H1 (cell line): ENCODE measurements at regions not wholly inside any gene's neighbourhood (a gene's known extent, or its start where the extent isn't known, plus 50 kb on each side); places are given as distances from the start of the nearest gene placed in this dataset.

Experiments used
- CTCF ChIA-PET: fragments of 300-600 bp; sonication (Branson Sonifier 250); formaldehyde crosslinking; loops from one replicate; lab custom pipeline; 2021; ENCODE audit not compliant: partially characterized antibody; lab: Charles Lee
- POLR2A ChIA-PET: fragments of 300-600 bp; sonication (Branson Sonifier 250); formaldehyde crosslinking; loops from one replicate; lab custom pipeline; 2021; ENCODE audit warnings: inconsistent platforms; ENCODE audit not compliant: partially characterized antibody; lab: Charles Lee
- DNase-seq, 2 experiments: peaks; one replicate each; pipeline versions ENCODE4 v3.0.0 to v3.0.0-alpha.2; 2010 to 2022; ENCODE audit warnings: low spot score in 2 of 2, low read depth in 1 of 2, mixed read lengths in 1 of 2
- FAIRE-seq: peaks from 2 replicates; lab custom pipeline; 2011; peaks lifted over from hg19 to GRCh38; lab: Jason Lieb, UNC
- H2AFZ ChIP-seq: 2 replicates; pipeline ENCODE4 v1.8.1; 2012; ENCODE audit warnings: low read length, inconsistent platforms
- H2AK5ac ChIP-seq: 2 replicates; pipeline ENCODE4 v1.6.1; 2013; ENCODE audit warnings: low read depth, low read length
- H2BK120ac ChIP-seq: replicated peaks from 2 replicates; pipeline ENCODE3; 2013; ENCODE audit warnings: low read depth, low read length, inconsistent platforms
- H2BK12ac ChIP-seq: 2 replicates; pipeline ENCODE4 v1.6.1; 2013; ENCODE audit warnings: low read depth, low read length
- H2BK15ac ChIP-seq: 2 replicates; pipeline ENCODE4 v1.6.1; 2013; ENCODE audit warnings: low read length
- H2BK20ac ChIP-seq: 2 replicates; pipeline ENCODE4 v1.6.1; 2013; ENCODE audit warnings: low read length
- H2BK5ac ChIP-seq: 2 replicates; pipeline ENCODE4 v1.6.1; 2013; ENCODE audit warnings: low read depth, low read length
- H3K14ac ChIP-seq: 2 replicates; pipeline ENCODE4 v1.6.1; 2013; ENCODE audit warnings: inconsistent platforms; ENCODE audit not compliant: insufficient read length
- H3K18ac ChIP-seq: 2 replicates; pipeline ENCODE4 v1.6.1; 2013; ENCODE audit warnings: low read length; ENCODE audit errors: extremely low read depth
- H3K23ac ChIP-seq: 2 replicates; pipeline ENCODE4 v1.6.1; 2013; ENCODE audit warnings: inconsistent platforms; ENCODE audit not compliant: insufficient read length
- H3K23me2 ChIP-seq: 2 replicates; pipeline ENCODE4 v1.6.1; 2013; ENCODE audit warnings: low read depth, low read length
- H3K27ac ChIP-seq: 2 replicates; pipeline ENCODE4 v1.6.1; 2011; ENCODE audit warnings: low read depth, low read length, inconsistent platforms
- H3K27me3 ChIP-seq, 4 experiments: replicated peaks in 1 of 4; 1 replicate in 1 of 4; 2 replicates in 3 of 4; pipeline versions ENCODE4 v1.6.1 to v1.8.1; 2011 to 2013; ENCODE audit warnings: low read length in 3 of 4, mild to moderate bottlenecking in 3 of 4, inconsistent platforms in 2 of 4, mixed read lengths in 2 of 4, moderate library complexity in 1 of 4; ENCODE audit not compliant: control insufficient read depth in 3 of 4, insufficient read depth in 3 of 4; ENCODE audit errors: extremely low read depth in 1 of 4
- H3K36me3 ChIP-seq, 4 experiments: 2 replicates each; pipeline versions ENCODE4 v1.6.1 to v1.8.1; 2011 to 2013; ENCODE audit warnings: mild to moderate bottlenecking in 4 of 4, low read length in 3 of 4, moderate library complexity in 2 of 4, control low read depth in 1 of 4, inconsistent platforms in 1 of 4; ENCODE audit not compliant: insufficient read depth in 4 of 4, control insufficient read depth in 2 of 4
- H3K4ac ChIP-seq: replicated peaks from 2 replicates; pipeline ENCODE3; 2013; ENCODE audit warnings: low read length, low read depth, mixed read lengths, inconsistent platforms; ENCODE audit not compliant: insufficient read length
- H3K4me1 ChIP-seq, 4 experiments: replicated peaks in 1 of 4; 1 replicate in 1 of 4; 2 replicates in 3 of 4; pipeline versions ENCODE4 v1.6.1 to v1.8.1; 2011 to 2013; ENCODE audit warnings: low read length in 3 of 4, inconsistent platforms in 2 of 4, mixed read lengths in 1 of 4; ENCODE audit not compliant: insufficient read depth in 4 of 4, control insufficient read depth in 3 of 4
- H3K4me2 ChIP-seq, 2 experiments: 2 replicates each; pipeline versions ENCODE4 v1.6.1 to v1.8.1; 2011 to 2013; ENCODE audit warnings: low read depth in 2 of 2, low read length in 2 of 2, control low read depth in 1 of 2, inconsistent platforms in 1 of 2, mild to moderate bottlenecking in 1 of 2; ENCODE audit not compliant: insufficient read depth in 1 of 2
- H3K4me3 ChIP-seq, 4 experiments: fragments of 200-600, 300-600 bp in 1 of 4; sonication (generic), shearing (Covaris generic), sonication (Bioruptor Twin) in 1 of 4; 2 replicates each; pipeline versions ENCODE4 v1.5.1 to v1.8.1; 2011 to 2016; ENCODE audit warnings: low read length in 4 of 4, low read depth in 3 of 4, control low read depth in 2 of 4, inconsistent platforms in 2 of 4, mild to moderate bottlenecking in 2 of 4, mixed read lengths in 1 of 4, moderate library complexity in 1 of 4; ENCODE audit not compliant: insufficient read depth in 2 of 4; ENCODE audit errors: extremely low read depth in 1 of 4
- H3K56ac ChIP-seq: replicated peaks from 2 replicates; pipeline ENCODE3; 2013; ENCODE audit warnings: low read depth, mild to moderate bottlenecking, mixed read lengths, low read length, inconsistent platforms; ENCODE audit not compliant: insufficient read length
- H3K79me1 ChIP-seq: 2 replicates; pipeline ENCODE4 v1.6.1; 2013; ENCODE audit warnings: low read depth, low read length, control low read depth
- H3K79me2 ChIP-seq, 2 experiments: 2 replicates each; pipeline versions ENCODE4 v1.6.1 to v1.8.1; 2012 to 2013; ENCODE audit warnings: low read length in 2 of 2, mild to moderate bottlenecking in 2 of 2, inconsistent platforms in 1 of 2; ENCODE audit not compliant: insufficient read depth in 2 of 2, control insufficient read depth in 1 of 2
- H3K9ac ChIP-seq, 4 experiments: replicated peaks in 1 of 4; 1 replicate in 1 of 4; 2 replicates in 3 of 4; pipeline versions ENCODE4 v1.6.1 to v1.8.1; 2011 to 2013; ENCODE audit warnings: low read depth in 3 of 4, low read length in 3 of 4, control low read depth in 2 of 4, mild to moderate bottlenecking in 2 of 4, moderate library complexity in 2 of 4, inconsistent platforms in 1 of 4; ENCODE audit errors: extremely low read depth in 1 of 4
- H3K9me3 ChIP-seq, 2 experiments: 2 replicates each; pipeline versions ENCODE4 v1.6.1 to v1.8.1; 2012 to 2013; ENCODE audit warnings: mild to moderate bottlenecking in 2 of 2, moderate library complexity in 2 of 2, control low read depth in 1 of 2, inconsistent platforms in 1 of 2, low read depth in 1 of 2, low read length in 1 of 2, mixed read lengths in 1 of 2; ENCODE audit not compliant: insufficient read depth in 2 of 2
- H4K20me1 ChIP-seq, 2 experiments: replicated peaks in 1 of 2; 2 replicates each; pipeline versions ENCODE3 to v1.8.1; 2011 to 2013; ENCODE audit warnings: inconsistent platforms in 2 of 2, low read length in 2 of 2, mild to moderate bottlenecking in 1 of 2; ENCODE audit not compliant: insufficient read depth in 2 of 2, control insufficient read depth in 1 of 2
- H4K5ac ChIP-seq: 2 replicates; pipeline ENCODE4 v1.6.1; 2013; ENCODE audit warnings: low read length, low read depth, mixed read lengths, inconsistent platforms; ENCODE audit not compliant: insufficient read length
- H4K8ac ChIP-seq: 2 replicates; pipeline ENCODE4 v1.8.0; 2013; ENCODE audit warnings: mild to moderate bottlenecking, moderate library complexity, low read length, inconsistent platforms; ENCODE audit not compliant: insufficient read depth; ENCODE audit errors: extremely low read depth
- H4K91ac ChIP-seq: replicated peaks from 2 replicates; pipeline ENCODE3; 2013; ENCODE audit warnings: low read length, mixed read lengths, inconsistent platforms; ENCODE audit not compliant: insufficient read length
- GABPA ChIP-seq: IDR thresholded peaks from 2 replicates; pipeline ENCODE4 v1.6.1; 2011; ENCODE audit warnings: mild to moderate bottlenecking, low read length, moderate library complexity, borderline replicate concordance; ENCODE audit not compliant: insufficient read depth
- HDAC2 ChIP-seq, 2 experiments: fragments of 300-600 bp in 1 of 2; sonication (generic) in 1 of 2; IDR thresholded peaks; 2 replicates each; pipeline ENCODE4 v1.6.1; 2011 to 2012; ENCODE audit warnings: low read depth in 2 of 2, low read length in 2 of 2, mild to moderate bottlenecking in 2 of 2, moderate library complexity in 2 of 2, borderline replicate concordance in 1 of 2, inconsistent platforms in 1 of 2
- WGBS, 2 experiments: shearing (Covaris generic) in 1 of 2; methylation state at CpG; one replicate each; pipeline versions ENCODE4 v1.1.6 to v1.1.7; 2013 to 2015; ENCODE audit warnings: low lambda C conversion rate in 2 of 2, mixed read lengths in 2 of 2, inconsistent platforms in 1 of 2, low coverage in 1 of 2, missing lambda C conversion rate in 1 of 2; ENCODE audit not compliant: insufficient replicate concordance in 2 of 2, insufficient coverage in 1 of 2, insufficient read length in 1 of 2; ENCODE audit errors: extremely low coverage in 1 of 2, missing lambda C conversion rate in 1 of 2; 5-methylcytosine and 5-hydroxymethylcytosine counted together

DNA sequence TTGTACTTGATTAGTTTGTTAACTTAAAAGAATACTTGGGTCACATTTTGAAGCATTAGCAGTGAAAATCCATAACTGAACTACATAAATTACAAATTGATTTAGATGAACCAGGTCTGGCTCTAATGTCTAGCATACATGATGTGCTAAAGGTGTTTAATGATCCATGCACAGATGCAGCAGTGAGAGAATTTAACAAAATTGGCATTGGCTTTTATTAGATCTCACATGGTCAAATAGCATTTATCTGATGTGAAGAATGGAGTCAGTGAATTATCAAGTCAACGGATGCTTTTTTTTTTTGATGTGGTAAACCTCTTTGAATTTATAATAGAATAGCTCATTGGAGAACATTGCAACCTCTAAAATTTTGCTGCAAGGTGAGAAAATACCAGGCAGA lies 293.0 kb upstream of the POT1 start:
- Histone ChIP-seq H3K4me2 (no peak overlapping the region), H3K18ac (no peak overlapping the region), H3K9ac (no peak overlapping the region), H2AFZ (no peak overlapping the region), H3K27ac (no peak overlapping the region), H2AK5ac (no peak overlapping the region), H3K36me3 (no peaks in the 10 kb centered on the region; a peak in 1 of 8 replicates), H2BK5ac (no peak overlapping the region), H3K23ac (no peak overlapping the region), H3K4ac (no peak overlapping the region), H2BK20ac (no peak overlapping the region), H3K27me3 (peaks cover 0 to 1% (median 0%) of the 10 kb centered on the region in 4 experiments; a peak in 1 of 7 replicates), H2BK12ac (no peak overlapping the region), H3K56ac (no peak overlapping the region), H3K79me1 (no peaks in the 10 kb centered on the region), H3K79me2 (no peaks in the 10 kb centered on the region), H3K4me1 (no peaks in the 10 kb centered on the region), H3K23me2 (no peaks in the 10 kb centered on the region), H4K5ac (no peak overlapping the region), H2BK15ac (no peak overlapping the region), H2BK120ac (no peak overlapping the region), H4K91ac (no peak overlapping the region), H4K20me1 (no peaks in the 10 kb centered on the region), H3K14ac (no peak overlapping the region), H3K9me3 (no peaks in the 10 kb centered on the region), H3K4me3 (no peak overlapping the region), H4K8ac (no peak overlapping the region)
- 92% methylated on average over 1 of the region's 1 CpG; no CpG with 5 or more reads in 1 of the 2 experiments for WGBS, 2 experiments
- CTCF ChIA-PET: no interaction called here
- no peak for FAIRE-seq
- TF ChIP-seq HDAC2 (IDR thresholded peaks at IDR 0.05; ENCODE audit: borderline replicate concordance in 1 of 2, low read depth in 2 of 2, low read length in 2 of 2) (no peak), GABPA (no peak)
- POLR2A ChIA-PET: no interaction called here
- no peak for DNase-seq
